ENCODE measurements at regions not wholly inside any gene's neighbourhood (a gene's known extent, or its start where the extent isn't known, plus 50 kb on each side); places are given as distances from the start of the nearest gene placed in this dataset.
"Not testable (repeated sequence)": the region's sequence is repeated elsewhere in the genome, so short reads cannot be mapped to it uniquely, and the experiment has no call there.

GRCh38 chr11:34750692-34751405 lies 130.0 kb downstream of the EHF start:
- no peak for FAIRE-seq

GRCh38 chr11:34749666-34750659 lies 129.1 kb downstream of the EHF start:
- no peak for FAIRE-seq

DNA sequence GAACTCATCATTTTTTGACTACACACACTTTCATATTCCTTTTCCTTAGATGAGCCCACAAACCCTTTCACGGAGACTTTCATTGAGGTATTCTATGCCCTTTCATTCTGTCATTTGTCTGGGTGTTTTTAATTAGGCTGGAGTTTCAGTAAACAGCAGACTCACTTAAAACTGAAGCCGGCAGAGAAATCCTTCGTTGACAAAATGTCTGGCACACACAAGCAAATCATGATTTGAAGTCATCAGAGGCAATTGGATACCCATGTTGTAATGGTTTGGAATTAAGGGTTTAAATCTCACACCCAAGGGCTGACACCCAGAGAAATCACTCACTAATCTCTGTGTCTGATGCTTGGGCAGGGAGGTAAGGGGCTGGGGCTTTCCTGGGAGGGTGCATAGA lies 127.1 kb downstream of the EHF start:
- FAIRE-seq: no peak

DNA sequence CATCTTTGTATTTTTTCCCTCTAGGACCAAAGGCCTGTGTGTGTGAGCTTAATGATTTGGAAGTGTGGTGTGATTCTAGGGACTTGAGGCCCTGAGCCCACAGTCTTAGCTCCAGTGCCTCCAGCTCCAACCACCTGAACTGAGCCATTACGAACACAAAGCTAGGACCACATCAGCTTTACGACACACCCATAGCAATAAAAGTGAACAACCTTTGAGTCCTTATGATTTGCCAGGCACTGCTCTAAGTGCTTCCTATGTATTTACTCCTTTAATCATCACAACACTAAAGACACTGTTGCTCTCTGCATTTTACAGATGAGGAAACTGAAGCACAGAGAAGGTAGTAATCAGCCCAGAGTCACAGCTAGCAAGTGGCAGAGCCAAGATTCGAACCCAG lies 126.4 kb downstream of the EHF start:
- no peak for FAIRE-seq

GRCh38 chr11:34745195-34745594 lies 124.3 kb downstream of the EHF start:
- no peak for FAIRE-seq

- no peak for FAIRE-seq
Measured at GRCh38 chr11:34744511-34744910, 123.6 kb downstream of the EHF start.

- no peak for FAIRE-seq
Measured at GRCh38 chr11:34738237-34738636, 117.3 kb downstream of the EHF start.

DNA sequence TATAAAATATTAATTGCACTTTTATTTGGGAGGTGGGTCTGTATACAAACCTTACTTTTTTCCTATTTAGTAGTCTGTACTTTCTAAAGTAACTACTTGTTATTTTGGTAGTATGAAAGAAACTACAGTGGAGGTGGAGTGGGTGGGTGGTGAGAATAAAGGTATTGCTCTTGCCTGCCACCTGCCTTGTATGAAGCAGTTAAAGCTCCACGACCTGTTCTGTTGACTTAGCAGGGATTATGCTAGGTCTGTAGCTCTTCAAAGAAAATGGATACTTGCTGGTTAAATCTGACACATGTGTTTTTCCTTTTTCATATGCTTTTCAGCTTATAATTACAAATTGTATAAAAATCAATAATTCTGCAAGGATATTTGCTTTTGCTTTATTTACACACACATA lies 111.9 kb downstream of the EHF start:
- FAIRE-seq: no peak

- FAIRE-seq: no peak
Measured at GRCh38 chr11:34731603-34732002, 110.7 kb downstream of the EHF start.

GRCh38 chr11:34730544-34731295 lies 109.8 kb downstream of the EHF start:
- FAIRE-seq: no peak

DNA sequence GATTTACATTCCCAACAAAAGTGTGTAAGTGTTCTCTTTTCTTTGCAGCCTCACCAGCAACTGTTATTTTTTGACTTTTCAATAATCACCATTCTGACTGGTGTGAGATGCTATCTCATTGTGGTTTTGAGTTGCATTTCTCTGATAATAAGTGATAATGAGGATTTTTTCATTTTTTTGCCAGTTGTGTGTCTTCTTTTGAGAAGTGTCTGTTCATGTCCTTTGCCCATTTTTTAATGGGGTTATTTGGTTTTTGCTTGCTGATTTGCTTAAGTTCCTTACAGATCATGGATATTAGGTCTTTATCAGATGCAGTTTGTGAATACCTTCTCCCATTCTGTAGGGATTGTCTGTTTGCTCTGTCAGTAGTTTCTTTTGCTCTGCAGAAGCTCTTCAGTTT lies 107.7 kb downstream of the EHF start:
- FAIRE-seq: no peak

DNA sequence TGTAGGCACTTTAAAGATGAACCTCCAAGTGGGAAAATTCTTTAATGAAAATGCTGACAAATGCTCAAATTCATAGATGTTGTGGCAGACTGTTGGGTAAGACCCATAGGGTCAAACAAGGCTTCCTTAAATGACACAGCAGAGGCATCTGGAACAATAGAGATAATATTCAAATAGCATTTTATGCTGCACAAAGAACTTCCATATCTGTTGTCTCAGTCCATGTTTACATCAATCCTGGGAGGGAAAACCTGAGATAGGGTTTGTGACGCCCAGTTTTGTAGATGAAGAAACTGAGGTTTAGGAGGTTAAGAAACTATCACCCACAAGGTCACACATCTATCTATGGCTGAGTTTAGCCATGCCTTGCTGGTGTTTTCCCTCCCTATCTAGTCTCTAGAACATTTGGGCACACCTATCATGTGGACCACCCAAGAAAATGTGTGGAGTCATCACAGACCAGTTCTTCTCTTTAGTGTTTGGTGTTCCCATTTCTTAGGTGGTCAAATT lies 106.4 kb downstream of the EHF start:
- FAIRE-seq: no peak

GRCh38 chr11:34724973-34725372 lies 104.1 kb downstream of the EHF start:
- FAIRE-seq: no peak

DNA sequence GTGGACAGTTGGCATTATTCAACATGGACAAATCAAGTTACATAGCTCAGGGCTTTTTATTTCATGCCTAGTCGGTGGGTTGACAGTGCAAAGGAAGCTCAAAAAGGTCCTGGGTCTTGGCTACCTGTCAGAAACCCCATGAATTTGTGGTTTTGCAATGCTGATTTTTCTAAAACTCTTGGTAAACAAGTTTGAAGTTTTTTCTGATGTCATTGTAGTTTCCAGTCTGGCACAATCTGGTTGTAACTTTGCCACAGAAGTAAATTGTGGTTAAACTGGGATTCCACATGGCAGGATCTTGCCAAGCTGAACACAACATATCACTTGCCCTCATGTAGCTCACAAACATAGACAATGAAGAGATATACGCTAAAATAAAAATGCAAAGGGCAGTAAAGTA lies 100.8 kb downstream of the EHF start:
- no peak for FAIRE-seq

- no peak for FAIRE-seq
Measured at GRCh38 chr11:34719303-34719848, 98.5 kb downstream of the EHF start.

- FAIRE-seq: not testable (repeated sequence)
Measured at GRCh38 chr11:34713631-34714030, 92.7 kb downstream of the EHF start.

Data from colon (tissue), 2 donors.